Activated B cell treated with CpG ODN at 0.5 μM for 24 hours (primary cell): ENCODE measurements at regions not wholly inside any gene's neighbourhood (a gene's known extent, or its start where the extent isn't known, plus 50 kb on each side); places are given as distances from the start of the nearest gene placed in this dataset.

Experiments
- ATAC-seq: fragments of 200-7000 bp; cut with Tn5 transposase; one replicate; pipeline ENCODE4 v1.10.0; 2021; ENCODE audit warnings: low read depth, mild to moderate bottlenecking, moderate library complexity
- CTCF ChIA-PET: fragments of 350-600 bp; sonication (Branson Sonifier 250); formaldehyde crosslinking; loops from one replicate; lab custom pipeline; 2021; ENCODE audit warnings: antibody characterized with exemption; lab: Charles Lee
- POLR2A ChIA-PET: fragments of 350-600 bp; sonication (Branson Sonifier 250); formaldehyde crosslinking; loops from one replicate; lab custom pipeline; 2021; ENCODE audit warnings: antibody characterized with exemption; lab: Charles Lee
- DNase-seq: peaks from one replicate; pipeline ENCODE4 v3.0.0; 2022
- H3K27ac Mint-ChIP-seq: one replicate; pipeline ENCODE4 v1.8.0; 2020; ENCODE audit warnings: mixed read lengths
- H3K27me3 Mint-ChIP-seq: one replicate; pipeline ENCODE4 v1.8.0; 2021; ENCODE audit warnings: mixed read lengths
- H3K36me3 Mint-ChIP-seq: one replicate; pipeline ENCODE4 v1.8.0; 2021; ENCODE audit warnings: low read depth, mixed read lengths
- H3K4me1 Mint-ChIP-seq: one replicate; pipeline ENCODE4 v1.8.0; 2021; ENCODE audit warnings: mixed read lengths
- H3K4me3 Mint-ChIP-seq: one replicate; pipeline ENCODE4 v1.8.0; 2020; ENCODE audit warnings: mild to moderate bottlenecking, mixed read lengths
- H3K9me3 Mint-ChIP-seq: one replicate; pipeline ENCODE4 v1.8.0; 2020; ENCODE audit warnings: mixed read lengths
- intact Hi-C: fragments of 100-400 bp; cut with micrococcal nuclease; formaldehyde crosslinking; loops from one replicate; pipeline ENCODE4 v1.15.1; 2024
- TF ChIP-seq, protein P1 (sequence below): fragments of 200-600 bp; IDR thresholded peaks from one replicate; pipeline ENCODE4 v1.8.0; 2022; ENCODE audit warnings: antibody characterized with exemption, mild to moderate bottlenecking

DNA sequence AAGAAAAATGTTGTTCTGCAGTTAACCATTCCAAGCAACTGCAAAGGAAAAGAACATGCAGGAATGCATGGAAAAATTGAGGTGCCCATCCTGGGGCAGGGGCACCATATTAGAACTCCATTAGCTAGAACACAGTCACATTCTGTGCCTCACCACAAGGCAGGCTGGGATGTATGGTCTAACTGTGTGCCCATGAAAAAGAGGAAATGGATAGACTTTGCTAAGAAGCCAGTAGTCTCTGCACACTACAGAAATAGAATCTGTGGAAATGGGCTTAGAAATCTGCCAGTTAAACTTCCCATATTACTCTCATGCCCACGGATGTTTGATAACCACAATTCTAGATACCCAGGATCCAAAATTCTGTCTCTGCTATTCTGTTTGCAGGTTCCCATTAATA is 423.8 kb upstream of the SMARCA2 start:
- TF ChIP-seq, protein P1, sequence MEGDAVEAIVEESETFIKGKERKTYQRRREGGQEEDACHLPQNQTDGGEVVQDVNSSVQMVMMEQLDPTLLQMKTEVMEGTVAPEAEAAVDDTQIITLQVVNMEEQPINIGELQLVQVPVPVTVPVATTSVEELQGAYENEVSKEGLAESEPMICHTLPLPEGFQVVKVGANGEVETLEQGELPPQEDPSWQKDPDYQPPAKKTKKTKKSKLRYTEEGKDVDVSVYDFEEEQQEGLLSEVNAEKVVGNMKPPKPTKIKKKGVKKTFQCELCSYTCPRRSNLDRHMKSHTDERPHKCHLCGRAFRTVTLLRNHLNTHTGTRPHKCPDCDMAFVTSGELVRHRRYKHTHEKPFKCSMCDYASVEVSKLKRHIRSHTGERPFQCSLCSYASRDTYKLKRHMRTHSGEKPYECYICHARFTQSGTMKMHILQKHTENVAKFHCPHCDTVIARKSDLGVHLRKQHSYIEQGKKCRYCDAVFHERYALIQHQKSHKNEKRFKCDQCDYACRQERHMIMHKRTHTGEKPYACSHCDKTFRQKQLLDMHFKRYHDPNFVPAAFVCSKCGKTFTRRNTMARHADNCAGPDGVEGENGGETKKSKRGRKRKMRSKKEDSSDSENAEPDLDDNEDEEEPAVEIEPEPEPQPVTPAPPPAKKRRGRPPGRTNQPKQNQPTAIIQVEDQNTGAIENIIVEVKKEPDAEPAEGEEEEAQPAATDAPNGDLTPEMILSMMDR: no peak

DNA sequence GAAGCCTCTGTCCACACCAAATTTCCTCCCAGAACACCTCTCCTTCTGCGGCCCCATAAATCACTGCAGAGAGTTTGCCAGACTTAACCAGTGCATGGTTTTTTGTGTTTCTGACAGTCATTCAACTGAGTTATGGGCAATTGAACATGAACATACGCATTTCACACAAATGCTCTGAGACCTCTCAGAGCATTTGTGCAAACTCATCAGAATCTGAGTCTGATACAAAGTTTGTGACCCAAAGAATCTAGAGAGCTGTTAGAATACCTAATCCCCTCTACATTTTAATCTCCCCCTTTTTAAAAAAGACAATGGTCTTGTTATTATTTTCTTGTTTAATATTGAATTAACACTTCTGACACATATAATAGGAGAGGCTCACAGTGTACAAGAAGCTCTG is 416.9 kb upstream of the SMARCA2 start:
- ATAC-seq (no peak), DNase-seq (no peak)
- peaks cover 2% of the 10 kb centered on the region for H3K27me3 Mint-ChIP-seq
- H3K36me3 Mint-ChIP-seq: no peaks in the 10 kb centered on the region
- intact Hi-C loops: no loop called here
- no peaks in the 10 kb centered on the region for H3K4me1 Mint-ChIP-seq
- ChIA-PET POLR2A (no interaction called here), CTCF (no interaction called here)
- H3K9me3 Mint-ChIP-seq: no peaks in the 10 kb centered on the region
- H3K4me3 Mint-ChIP-seq: no peak overlapping the region
- H3K27ac Mint-ChIP-seq: no peak overlapping the region
- TF ChIP-seq, protein P1: no peak

More for the DNA sequence above, 423.8 kb upstream of the SMARCA2 start:
- ChIA-PET CTCF (no interaction called here), POLR2A (no interaction called here)
- Mint-ChIP-seq H3K36me3 (no peaks in the 10 kb centered on the region), H3K27me3 (no peaks in the 10 kb centered on the region), H3K4me1 (no peaks in the 10 kb centered on the region), H3K9me3 (peaks cover 4% of the 10 kb centered on the region), H3K27ac (no peak overlapping the region), H3K4me3 (no peak overlapping the region)
- ATAC-seq: no peak
- no peak for DNase-seq
- intact Hi-C loops: no loop called here

DNA sequence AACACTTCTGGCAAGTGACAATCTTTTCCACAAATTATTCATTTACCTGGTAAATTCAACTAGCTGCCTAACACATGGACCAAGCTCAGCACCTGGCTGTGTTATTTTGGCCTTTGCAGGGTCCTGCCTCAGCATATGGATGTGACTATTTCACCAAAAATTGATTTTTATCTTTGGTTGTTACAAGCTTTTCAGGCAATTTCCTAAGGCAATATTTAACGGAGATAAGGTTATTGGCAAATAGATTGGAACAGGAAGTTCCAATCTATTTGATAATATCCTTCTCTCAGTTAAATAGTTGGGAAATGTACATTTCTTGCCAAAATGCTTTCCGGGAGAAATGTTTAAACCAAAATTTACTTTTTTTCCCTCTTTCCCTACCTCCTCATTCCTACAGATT is 415.2 kb upstream of the SMARCA2 start:
- DNase-seq: no peak
- H3K27ac Mint-ChIP-seq: no peak overlapping the region
- H3K4me1 Mint-ChIP-seq: no peaks in the 10 kb centered on the region
- TF ChIP-seq, protein P1: no peak
- intact Hi-C loops: no loop called here
- H3K36me3 Mint-ChIP-seq: no peaks in the 10 kb centered on the region
- ChIA-PET CTCF (no interaction called here), POLR2A (no interaction called here)
- ATAC-seq: no peak
- no peak overlapping the region for H3K4me3 Mint-ChIP-seq
- H3K9me3 Mint-ChIP-seq: peaks cover 6% of the 10 kb centered on the region
- H3K27me3 Mint-ChIP-seq: peaks cover 2% of the 10 kb centered on the region

DNA sequence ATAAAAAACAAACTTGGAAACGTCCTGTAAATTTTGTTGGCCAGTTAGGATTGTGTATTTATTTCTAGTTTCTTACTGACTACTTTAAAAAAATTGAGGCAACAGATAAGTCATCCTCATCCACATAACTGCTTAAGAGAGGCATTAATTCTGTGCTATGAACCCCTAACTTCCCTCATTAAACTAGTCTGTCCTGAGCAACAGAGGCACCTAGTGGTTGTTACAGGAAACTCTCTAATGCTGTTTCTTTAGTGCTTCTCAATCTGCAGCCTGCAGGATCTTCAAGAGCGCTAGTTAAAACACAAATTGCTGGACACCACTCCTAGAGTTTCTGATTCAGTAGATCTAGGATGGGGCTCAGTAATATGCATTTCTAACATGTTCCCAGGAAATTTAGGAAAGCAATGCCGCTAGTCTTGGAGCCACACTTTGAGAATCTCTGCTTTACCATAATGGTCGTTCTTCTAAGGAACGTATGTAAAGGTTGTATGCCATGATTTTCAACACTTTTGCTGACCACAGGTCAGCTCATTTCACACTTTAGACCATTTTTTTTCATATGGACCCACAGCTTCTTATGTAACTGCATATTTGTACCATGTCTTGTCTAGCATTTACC is 410.1 kb upstream of the SMARCA2 start:
- no peak overlapping the region for H3K27ac Mint-ChIP-seq
- H3K4me1 Mint-ChIP-seq: no peaks in the 10 kb centered on the region
- no peaks in the 10 kb centered on the region for H3K36me3 Mint-ChIP-seq
- no peak overlapping the region for H3K4me3 Mint-ChIP-seq
- peaks cover 8% of the 10 kb centered on the region for H3K9me3 Mint-ChIP-seq
- POLR2A ChIA-PET: no interaction called here
- ATAC-seq (no peak), DNase-seq (no peak)
- TF ChIP-seq, protein P1: no peak
- intact Hi-C loops: no loop called here
- H3K27me3 Mint-ChIP-seq: no peaks in the 10 kb centered on the region
- CTCF ChIA-PET: no interaction called here

DNA sequence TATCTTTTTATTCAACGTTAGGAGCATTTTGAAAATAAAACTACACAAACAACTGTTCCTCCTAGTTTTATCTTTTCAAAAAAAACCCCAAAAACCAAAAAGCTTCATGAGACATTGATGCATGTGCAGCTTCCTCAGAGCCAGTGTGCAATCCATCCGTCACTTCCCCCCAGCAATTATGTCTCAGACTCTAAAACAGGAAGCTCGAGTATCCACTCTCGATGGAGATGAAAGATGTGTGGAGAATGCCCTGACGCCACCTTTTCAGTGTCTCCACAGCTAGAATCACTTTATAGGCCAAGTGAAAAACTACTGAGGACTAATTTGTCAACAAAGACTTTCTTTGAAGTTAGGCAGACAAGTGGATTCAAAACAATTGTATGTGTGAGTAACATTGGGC is 408.9 kb upstream of the SMARCA2 start:
- CTCF ChIA-PET: no interaction called here
- intact Hi-C loops: no loop called here

More for the DNA sequence above, 408.9 kb upstream of the SMARCA2 start:
- DNase-seq (no peak), ATAC-seq (no peak)
- H3K4me1 Mint-ChIP-seq: no peaks in the 10 kb centered on the region
- no peaks in the 10 kb centered on the region for H3K36me3 Mint-ChIP-seq
- no peak overlapping the region for H3K27ac Mint-ChIP-seq
- POLR2A ChIA-PET: no interaction called here
- H3K4me3 Mint-ChIP-seq: no peak overlapping the region
- TF ChIP-seq, protein P1: no peak
- no peaks in the 10 kb centered on the region for H3K27me3 Mint-ChIP-seq
- H3K9me3 Mint-ChIP-seq: peaks cover 8% of the 10 kb centered on the region
